ENCODE measurements at regions not wholly inside any gene's neighbourhood (a gene's known extent, or its start where the extent isn't known, plus 50 kb on each side); places are given as distances from the start of the nearest gene placed in this dataset.

- DNase-seq: no peak
Observed at GRCh38 chr16:79543219-79543618, 57.3 kb downstream of the MAF start.

- no peak for DNase-seq
Observed at GRCh38 chr16:79542237-79542774, 58.2 kb downstream of the MAF start.

GRCh38 chr16:79540825-79541595 lies 59.5 kb downstream of the MAF start:
- no peak for DNase-seq

- DNase-seq: no peak
Observed at GRCh38 chr16:79537584-79537983, 63.0 kb downstream of the MAF start.

GRCh38 chr16:79536958-79537357 lies 63.6 kb downstream of the MAF start:
- no peak for DNase-seq

- no peak for DNase-seq
Observed at GRCh38 chr16:79535130-79535529, 65.4 kb downstream of the MAF start.

- no peak for DNase-seq
Observed at GRCh38 chr16:79534143-79534542, 66.4 kb downstream of the MAF start.

GRCh38 chr16:79533292-79533691 lies 67.2 kb downstream of the MAF start:
- no peak for DNase-seq

GRCh38 chr16:79532785-79533184 lies 67.8 kb downstream of the MAF start:
- no peak for DNase-seq

GRCh38 chr16:79532273-79532672 lies 68.3 kb downstream of the MAF start:
- DNase-seq: no peak

- DNase-seq: no peak
Observed at GRCh38 chr16:79528338-79528737, 72.2 kb downstream of the MAF start.

GRCh38 chr16:79523971-79524370 lies 76.6 kb downstream of the MAF start:
- no peak for DNase-seq

- peak; percentile 16 for DNase-seq
Observed at GRCh38 chr16:79519448-79519847, 81.1 kb downstream of the MAF start.

GRCh38 chr16:79517156-79517555 lies 83.4 kb downstream of the MAF start:
- no peak for DNase-seq

GRCh38 chr16:79510879-79511278 lies 89.7 kb downstream of the MAF start:
- no peak for DNase-seq

- DNase-seq: no peak
Observed at GRCh38 chr16:79509906-79510305, 90.6 kb downstream of the MAF start.

GRCh38 chr16:79509211-79509631 lies 91.3 kb downstream of the MAF start:
- DNase-seq: peak; percentile 46

- no peak for DNase-seq
Observed at GRCh38 chr16:79508294-79508693, 92.2 kb downstream of the MAF start.

GRCh38 chr16:79505344-79505743 lies 95.2 kb downstream of the MAF start:
- DNase-seq: no peak

- DNase-seq: no peak
Observed at GRCh38 chr16:79503511-79503910, 97.0 kb downstream of the MAF start.

- DNase-seq: no peak
Observed at GRCh38 chr16:79501446-79501845, 99.1 kb downstream of the MAF start.

GRCh38 chr16:79500866-79501265 lies 99.7 kb downstream of the MAF start:
- no peak for DNase-seq

GRCh38 chr16:79500286-79500685 lies 100.3 kb downstream of the MAF start:
- no peak for DNase-seq

- DNase-seq: no peak
Observed at GRCh38 chr16:79498928-79499327, 101.6 kb downstream of the MAF start.
